ENCODE measurements at regions not wholly inside any gene's neighbourhood (a gene's known extent, or its start where the extent isn't known, plus 50 kb on each side); places are given as distances from the start of the nearest gene placed in this dataset.

DNA sequence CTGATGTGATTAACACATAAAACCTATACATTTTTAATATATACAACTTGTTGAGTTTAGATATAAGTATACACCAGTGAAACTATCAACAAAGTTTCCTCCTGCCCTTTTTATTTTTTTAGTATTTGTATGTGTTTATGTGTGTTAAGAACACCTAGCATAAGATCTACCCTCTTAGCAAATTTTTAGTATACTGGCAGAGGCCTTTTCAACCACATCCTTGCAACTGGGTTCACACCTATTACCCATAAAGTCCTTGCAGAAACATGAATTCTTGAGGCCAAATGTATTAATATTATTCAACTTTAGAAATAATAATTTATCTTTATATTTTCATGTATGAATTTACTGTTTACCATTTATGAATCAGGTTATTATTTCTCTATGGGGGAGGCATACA is 119.7 kb upstream of the CRIM1 start:
- no peak overlapping the region for H3K4me3 ChIP-seq (replicated peaks; ENCODE audit: low read depth, low read length)
- no peak for DNase-seq (ENCODE audit: low read depth)
- TF ChIP-seq, protein P1, sequence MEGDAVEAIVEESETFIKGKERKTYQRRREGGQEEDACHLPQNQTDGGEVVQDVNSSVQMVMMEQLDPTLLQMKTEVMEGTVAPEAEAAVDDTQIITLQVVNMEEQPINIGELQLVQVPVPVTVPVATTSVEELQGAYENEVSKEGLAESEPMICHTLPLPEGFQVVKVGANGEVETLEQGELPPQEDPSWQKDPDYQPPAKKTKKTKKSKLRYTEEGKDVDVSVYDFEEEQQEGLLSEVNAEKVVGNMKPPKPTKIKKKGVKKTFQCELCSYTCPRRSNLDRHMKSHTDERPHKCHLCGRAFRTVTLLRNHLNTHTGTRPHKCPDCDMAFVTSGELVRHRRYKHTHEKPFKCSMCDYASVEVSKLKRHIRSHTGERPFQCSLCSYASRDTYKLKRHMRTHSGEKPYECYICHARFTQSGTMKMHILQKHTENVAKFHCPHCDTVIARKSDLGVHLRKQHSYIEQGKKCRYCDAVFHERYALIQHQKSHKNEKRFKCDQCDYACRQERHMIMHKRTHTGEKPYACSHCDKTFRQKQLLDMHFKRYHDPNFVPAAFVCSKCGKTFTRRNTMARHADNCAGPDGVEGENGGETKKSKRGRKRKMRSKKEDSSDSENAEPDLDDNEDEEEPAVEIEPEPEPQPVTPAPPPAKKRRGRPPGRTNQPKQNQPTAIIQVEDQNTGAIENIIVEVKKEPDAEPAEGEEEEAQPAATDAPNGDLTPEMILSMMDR (IDR thresholded peaks at IDR 0.05; ENCODE audit: low read length, missing control alignments), result no peak

DNA sequence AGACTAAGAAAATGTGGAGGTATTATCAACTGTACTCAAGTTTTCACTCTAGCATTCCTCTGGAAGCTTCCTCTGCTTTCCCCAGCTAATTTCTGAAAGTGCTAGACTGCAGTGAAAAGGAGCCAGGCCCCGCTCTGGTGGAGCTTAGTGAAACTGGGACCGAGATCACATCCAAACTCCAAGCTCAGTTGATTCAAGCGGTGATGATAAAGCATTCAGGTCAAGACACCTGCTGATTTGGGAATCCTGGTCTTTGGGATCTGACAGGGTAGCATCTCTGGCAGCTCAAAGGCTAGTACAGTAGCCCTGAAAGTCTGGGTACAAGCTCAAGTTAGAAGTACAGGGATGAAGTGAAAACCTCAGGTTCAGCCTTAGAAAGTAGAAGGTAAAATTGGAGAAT is 120.2 kb upstream of the CRIM1 start:
- TF ChIP-seq, protein P1 (IDR thresholded peaks at IDR 0.05; ENCODE audit: low read length, missing control alignments), result no peak
- DNase-seq (ENCODE audit: low read depth), result no peak
- no peak overlapping the region for H3K4me3 ChIP-seq (replicated peaks; ENCODE audit: low read depth, low read length)

DNA sequence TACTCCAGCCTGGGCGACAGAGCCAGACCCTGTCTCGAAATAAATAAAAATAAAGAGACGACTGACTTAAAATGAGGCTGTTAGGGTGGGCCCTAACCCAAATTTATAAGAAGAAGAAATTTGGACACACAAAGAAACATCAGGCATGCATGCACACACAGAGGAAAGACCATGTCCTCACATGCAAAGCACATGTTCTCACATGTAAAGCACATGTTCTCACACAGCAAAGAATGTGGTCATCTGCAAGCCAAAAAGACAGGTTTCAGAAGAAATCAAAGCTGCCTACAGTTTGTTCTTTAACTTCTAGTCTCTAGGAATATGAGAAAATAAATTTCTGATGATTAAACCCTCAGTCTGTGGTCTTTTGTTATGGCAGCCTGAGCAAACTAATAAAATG is 132.3 kb upstream of the CRIM1 start:
- TF ChIP-seq, protein P1 (IDR thresholded peaks at IDR 0.05; ENCODE audit: low read length, missing control alignments), result no peak
- no peak for DNase-seq (ENCODE audit: low read depth)
- H3K4me3 ChIP-seq (replicated peaks; ENCODE audit: low read depth, low read length), result no peak overlapping the region

DNA sequence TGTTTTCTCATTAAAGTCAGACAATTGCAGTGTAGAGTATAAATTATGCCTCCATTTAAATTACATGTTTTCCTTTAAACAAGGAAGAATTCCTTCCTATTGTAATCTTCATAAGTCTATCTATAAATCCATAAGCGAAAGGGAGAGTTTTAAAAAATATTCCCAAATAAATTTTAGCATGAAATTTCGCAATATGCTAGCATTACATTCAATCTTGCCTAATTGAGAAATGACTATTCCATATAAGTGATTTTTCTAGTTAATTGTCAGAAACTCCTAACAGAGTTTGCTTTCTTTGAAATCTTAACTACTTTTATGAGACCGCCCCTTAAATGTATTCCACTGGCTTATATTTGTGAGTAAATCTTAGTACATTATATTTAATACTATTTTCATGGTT is 133.1 kb upstream of the CRIM1 start:
- TF ChIP-seq, protein P1 (IDR thresholded peaks at IDR 0.05; ENCODE audit: low read length, missing control alignments), result no peak
- no peak for DNase-seq (ENCODE audit: low read depth)
- no peak overlapping the region for H3K4me3 ChIP-seq (replicated peaks; ENCODE audit: low read depth, low read length)

DNA sequence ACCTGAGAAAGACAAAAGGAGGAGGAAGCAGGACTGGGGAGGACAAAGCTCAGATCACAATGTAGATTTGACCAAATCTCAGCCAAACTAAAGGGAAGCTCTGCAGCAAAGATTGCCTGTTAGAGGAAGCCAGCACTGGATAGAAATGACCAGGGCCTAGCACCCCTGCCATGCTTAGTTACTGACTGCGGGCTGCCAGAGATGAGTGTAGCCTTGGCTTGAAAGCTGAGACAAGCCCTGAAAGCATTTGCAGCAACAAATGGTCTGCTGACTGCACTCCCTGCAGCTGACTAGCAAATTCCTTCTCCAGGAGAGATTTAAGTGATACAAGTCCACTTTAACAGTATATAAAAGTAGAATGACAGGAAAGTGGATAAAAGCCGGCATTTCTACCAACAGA is 140.9 kb upstream of the CRIM1 start:
- TF ChIP-seq, protein P1 (IDR thresholded peaks at IDR 0.05; ENCODE audit: low read length, missing control alignments), result no peak
- H3K4me3 ChIP-seq (replicated peaks; ENCODE audit: low read depth, low read length), result no peak overlapping the region
- no peak for DNase-seq (ENCODE audit: low read depth)

DNA sequence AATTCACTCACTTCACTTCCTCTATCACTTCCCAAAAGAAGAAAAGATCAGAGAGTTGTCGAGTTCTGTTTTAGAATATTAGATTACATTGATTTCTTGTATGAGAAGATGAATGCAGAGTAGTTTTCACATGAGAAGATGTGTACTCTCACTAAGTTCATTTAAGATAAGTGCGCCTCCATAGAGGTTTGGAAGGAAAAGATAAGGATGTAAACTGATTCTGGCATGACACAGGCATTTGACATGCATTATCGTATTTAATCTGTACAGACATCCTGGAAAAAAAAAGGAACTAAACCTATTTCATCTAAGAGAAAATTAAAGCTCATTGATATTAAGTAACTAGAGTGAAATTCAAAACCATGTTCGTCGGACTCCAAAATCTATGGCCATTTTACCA is 152.2 kb upstream of the CRIM1 start:
- TF ChIP-seq, protein P1 (IDR thresholded peaks at IDR 0.05; ENCODE audit: low read length, missing control alignments), result no peak
- no peak overlapping the region for H3K4me3 ChIP-seq (replicated peaks; ENCODE audit: low read depth, low read length)
- DNase-seq (ENCODE audit: low read depth), result no peak

DNA sequence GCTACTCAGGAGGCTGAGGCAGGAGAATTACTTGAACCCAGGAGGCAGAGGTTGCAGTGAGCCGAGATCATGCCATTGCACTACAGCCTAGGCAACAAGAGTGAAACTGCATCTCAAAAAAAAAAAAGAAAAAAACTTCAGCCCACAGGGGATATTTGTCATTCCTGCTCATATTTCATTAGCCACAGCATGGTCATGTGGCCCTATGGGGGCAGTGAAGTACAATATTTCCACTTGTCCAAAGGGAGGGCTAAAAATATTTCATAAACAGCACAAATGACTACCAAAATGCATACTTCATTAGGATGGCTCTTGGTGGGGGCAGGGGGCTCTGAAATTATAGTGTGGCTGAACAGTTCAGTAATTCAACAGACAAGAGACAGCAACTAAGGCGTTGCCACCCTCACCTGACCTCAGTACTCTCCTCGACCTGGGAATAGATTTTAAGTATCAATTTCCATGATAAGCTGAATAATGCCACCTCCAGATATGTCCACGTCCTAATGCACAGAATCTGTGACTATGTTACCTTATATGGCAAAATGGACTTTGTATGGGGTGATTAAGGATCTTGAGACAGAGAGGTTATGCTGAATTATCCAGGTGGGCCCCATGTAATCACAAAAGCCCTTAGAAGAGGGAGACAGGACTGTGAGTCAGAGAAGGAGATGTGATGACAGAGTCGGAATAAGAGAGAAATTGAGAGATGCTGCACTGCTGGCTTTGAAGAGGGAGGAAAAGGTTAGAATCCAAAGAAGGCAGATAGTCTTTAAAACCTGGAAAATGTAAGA is 158.2 kb upstream of the CRIM1 start:
- no peak for DNase-seq (ENCODE audit: low read depth)
- TF ChIP-seq, protein P1 (IDR thresholded peaks at IDR 0.05; ENCODE audit: low read length, missing control alignments), result no peak
- H3K4me3 ChIP-seq (replicated peaks; ENCODE audit: low read depth, low read length), result no peak overlapping the region
